Stimulated activated CD8-positive, alpha-beta memory T cell treated with anti-CD3 and anti-CD28 coated beads, Interleukin-2, amount 100 ng/mL, for 1 hour (primary cell): ENCODE measurements at regions not wholly inside any gene's neighbourhood (a gene's known extent, or its start where the extent isn't known, plus 50 kb on each side); places are given as distances from the start of the nearest gene placed in this dataset.

Experiments
- DNase-seq, 2 donors: peaks; one replicate each; pipeline ENCODE4 v3.0.0-alpha.2; 2020; ENCODE audit warnings: low read depth in 2 of 2

GRCh38 chr6:56767892-56768531, 125.3 kb upstream of the DST start:
- DNase-seq, result no peak

- no peak for DNase-seq
Measured at GRCh38 chr6:56767435-56767834, 124.7 kb upstream of the DST start.

- DNase-seq, result no peak
Measured at GRCh38 chr6:56766806-56767178, 124.1 kb upstream of the DST start.

- no peak for DNase-seq
Measured at GRCh38 chr6:56766139-56766805, 123.6 kb upstream of the DST start.

GRCh38 chr6:56765494-56765893, 122.8 kb upstream of the DST start:
- DNase-seq, result no peak

- no peak for DNase-seq
Measured at GRCh38 chr6:56764081-56764566, 121.4 kb upstream of the DST start.

GRCh38 chr6:56761651-56762050, 119.0 kb upstream of the DST start:
- no peak for DNase-seq

- DNase-seq, result no peak
Measured at GRCh38 chr6:56760842-56761241, 118.2 kb upstream of the DST start.

- no peak for DNase-seq
Measured at GRCh38 chr6:56759521-56759920, 116.8 kb upstream of the DST start.

- no peak for DNase-seq
Measured at GRCh38 chr6:56758553-56758952, 115.9 kb upstream of the DST start.

- DNase-seq, result no peak
Measured at GRCh38 chr6:56758120-56758519, 115.4 kb upstream of the DST start.

GRCh38 chr6:56757588-56757984, 114.9 kb upstream of the DST start:
- no peak for DNase-seq

GRCh38 chr6:56756791-56757587, 114.3 kb upstream of the DST start:
- no peak for DNase-seq

- DNase-seq, result no peak
Measured at GRCh38 chr6:56756219-56756789, 113.6 kb upstream of the DST start.

- DNase-seq, result no peak
Measured at GRCh38 chr6:56755040-56755439, 112.4 kb upstream of the DST start.

- DNase-seq, result no peak
Measured at GRCh38 chr6:56753811-56754210, 111.1 kb upstream of the DST start.

GRCh38 chr6:56752534-56752933, 109.8 kb upstream of the DST start:
- DNase-seq, result no peak

- no peak for DNase-seq
Measured at GRCh38 chr6:56752009-56752408, 109.3 kb upstream of the DST start.

GRCh38 chr6:56751604-56752003, 108.9 kb upstream of the DST start:
- DNase-seq, result no peak

GRCh38 chr6:56750686-56751085, 108.0 kb upstream of the DST start:
- DNase-seq, result no peak

GRCh38 chr6:56749632-56750151, 107.0 kb upstream of the DST start:
- no peak for DNase-seq

- DNase-seq, result no peak
Measured at GRCh38 chr6:56746767-56747504, 104.2 kb upstream of the DST start.
